Breast epithelium (tissue), 4 donors: ENCODE measurements at regions not wholly inside any gene's neighbourhood (a gene's known extent, or its start where the extent isn't known, plus 50 kb on each side); places are given as distances from the start of the nearest gene placed in this dataset.

ENCODE experiments used
- DNase-seq, 2 donors: peaks; one replicate each; pipeline ENCODE4 v3.0.0-alpha.2; 2019; ENCODE audit warnings: low spot score in 2 of 2
- H3K27ac ChIP-seq, 2 donors: fragments of 200-600 bp; sonication (generic) in 1 of 2; one replicate each; pipeline ENCODE4 v1.5.1; 2016 to 2019; ENCODE audit warnings: mild to moderate bottlenecking in 1 of 2
- H3K27me3 ChIP-seq, 2 donors: fragments of 200-600 bp; sonication (generic) in 1 of 2; one replicate each; pipeline versions ENCODE4 v1.5.1 to v1.6.0; 2017 to 2019; ENCODE audit warnings: control low read depth in 1 of 2, mild to moderate bottlenecking in 1 of 2
- H3K36me3 ChIP-seq: fragments of 200-600 bp; one replicate; pipeline ENCODE4 v1.5.1; 2019
- H3K4me1 ChIP-seq, 2 donors: fragments of 200-600 bp; sonication (generic); one replicate each; pipeline ENCODE4 v1.5.1; 2016 to 2019; ENCODE audit warnings: control low read depth in 1 of 2
- H3K4me3 ChIP-seq, 3 donors: fragments of 200-600 bp; sonication (generic); 1 replicate in 2 of 3; 2 replicates in 1 of 3; pipeline ENCODE4 v1.5.1; 2016 to 2019; ENCODE audit warnings: mild to moderate bottlenecking in 3 of 3, moderate library complexity in 2 of 3
- H3K9me3 ChIP-seq, 2 donors: fragments of 200-600 bp; sonication (generic) in 1 of 2; one replicate each; pipeline ENCODE4 v1.5.1; 2016 to 2019; ENCODE audit warnings: control low read depth in 1 of 2
- CTCF ChIP-seq, 3 donors: fragments of 450-650 bp; IDR thresholded peaks; one replicate each; pipeline ENCODE4 v1.5.1; 2016 to 2017; ENCODE audit warnings: antibody characterized with exemption in 3 of 3, mild to moderate bottlenecking in 3 of 3, moderate library complexity in 3 of 3
- POLR2A ChIP-seq: fragments of 450-650 bp; IDR thresholded peaks from one replicate; pipeline ENCODE4 v1.6.1; 2016; ENCODE audit warnings: antibody characterized with exemption, mild to moderate bottlenecking, moderate library complexity
- POLR2AphosphoS5 ChIP-seq, 3 donors: sonication (generic); formaldehyde crosslinking; IDR thresholded peaks; one replicate each; pipeline ENCODE4 v1.6.1; 2017; ENCODE audit warnings: antibody characterized with exemption in 3 of 3
- intact Hi-C: fragments of 100-400 bp; cut with DNase I; formaldehyde crosslinking; loops from one replicate; pipeline ENCODE4 v1.15.1; 2023; ENCODE audit warnings: low total_unique reads

GRCh38 chr10:43939389-43939938 is 290.8 kb upstream of the ZNF32 start:
- Histone ChIP-seq H3K4me3 (no peak overlapping the region), H3K36me3 (no peaks in the 10 kb centered on the region), H3K27ac (no peak overlapping the region), H3K4me1 (no peaks in the 10 kb centered on the region), H3K27me3 (no peaks in the 10 kb centered on the region), H3K9me3 (no peaks in the 10 kb centered on the region)
- intact Hi-C loops = no loop called here
- no peak for DNase-seq
- TF ChIP-seq CTCF (IDR thresholded peaks at IDR 0.05) = no peak
- TF ChIP-seq POLR2A = no peak
- TF ChIP-seq POLR2AphosphoS5 (IDR thresholded peaks at IDR 0.05) = no peak

- no peak overlapping the region for H3K27ac ChIP-seq
- H3K36me3 ChIP-seq = no peaks in the 10 kb centered on the region
- no peaks in the 10 kb centered on the region for H3K4me1 ChIP-seq
- TF ChIP-seq POLR2A (no peak), CTCF (IDR thresholded peaks at IDR 0.05) (no peak), POLR2AphosphoS5 (IDR thresholded peaks at IDR 0.05) (no peak)
- peak in 1 of 2 donors; percentile 13 for DNase-seq
- H3K4me3 ChIP-seq = no peak overlapping the region
- H3K27me3 ChIP-seq = no peaks in the 10 kb centered on the region
- no peaks in the 10 kb centered on the region for H3K9me3 ChIP-seq
- intact Hi-C loops = no loop called here
Measured at GRCh38 chr10:43938810-43939209, 290.1 kb upstream of the ZNF32 start.

GRCh38 chr10:43931308-43931930 is 282.7 kb upstream of the ZNF32 start:
- Histone ChIP-seq H3K27me3 (no peaks in the 10 kb centered on the region), H3K9me3 (no peaks in the 10 kb centered on the region), H3K27ac (no peak overlapping the region), H3K4me3 (no peak overlapping the region), H3K4me1 (no peaks in the 10 kb centered on the region), H3K36me3 (no peaks in the 10 kb centered on the region)
- intact Hi-C loops = no loop called here
- TF ChIP-seq POLR2AphosphoS5 (IDR thresholded peaks at IDR 0.05) (no peak), POLR2A (no peak), CTCF (IDR thresholded peaks at IDR 0.05) (no peak)
- no peak for DNase-seq

- Histone ChIP-seq H3K9me3 (no peaks in the 10 kb centered on the region), H3K36me3 (no peaks in the 10 kb centered on the region), H3K4me3 (no peak overlapping the region), H3K4me1 (no peaks in the 10 kb centered on the region), H3K27me3 (no peaks in the 10 kb centered on the region), H3K27ac (no peak overlapping the region)
- no peak for DNase-seq
- intact Hi-C loops = no loop called here
- TF ChIP-seq POLR2AphosphoS5 (IDR thresholded peaks at IDR 0.05) = no peak
- TF ChIP-seq POLR2A = no peak
- no peak for TF ChIP-seq CTCF (IDR thresholded peaks at IDR 0.05)
Measured at GRCh38 chr10:43930777-43931176, 282.1 kb upstream of the ZNF32 start.

- H3K36me3 ChIP-seq = no peaks in the 10 kb centered on the region
- DNase-seq = no peak
- intact Hi-C loops = no loop called here
- no peak overlapping the region for H3K4me3 ChIP-seq
- no peak for TF ChIP-seq CTCF (IDR thresholded peaks at IDR 0.05)
- no peak for TF ChIP-seq POLR2A
- no peak for TF ChIP-seq POLR2AphosphoS5 (IDR thresholded peaks at IDR 0.05)
- no peaks in the 10 kb centered on the region for H3K27me3 ChIP-seq
- no peaks in the 10 kb centered on the region for H3K4me1 ChIP-seq
- H3K27ac ChIP-seq = no peak overlapping the region
- no peaks in the 10 kb centered on the region for H3K9me3 ChIP-seq
Measured at GRCh38 chr10:43930243-43930642, 281.6 kb upstream of the ZNF32 start.
